Fibroblast of mammary gland (primary cell): ENCODE measurements at regions not wholly inside any gene's neighbourhood (a gene's known extent, or its start where the extent isn't known, plus 50 kb on each side); places are given as distances from the start of the nearest gene placed in this dataset.
"Not testable (repeated sequence)": the region's sequence is repeated elsewhere in the genome, so short reads cannot be mapped to it uniquely, and the experiment has no call there.

Experiments
- DNase-seq: peaks from one replicate; pipeline ENCODE4 v3.0.0-alpha.2; 2010; ENCODE audit warnings: low read depth
- H3K4me3 ChIP-seq: 2 replicates; pipeline ENCODE4 v1.5.1; 2011; ENCODE audit warnings: low read depth, mild to moderate bottlenecking, low read length, moderate library complexity; ENCODE audit not compliant: control insufficient read depth
- TF ChIP-seq, protein P1 (sequence below): conservative IDR thresholded peaks from 2 replicates; pipeline ENCODE4 v1.5.1; 2011; ENCODE audit warnings: low read depth, low read length, inconsistent platforms; ENCODE audit not compliant: control insufficient read depth, insufficient read depth

GRCh38 chr6:51108563-51109234 is 290.0 kb downstream of the TFAP2B start:
- peak; percentile 2 for DNase-seq
- H3K4me3 ChIP-seq: no peak overlapping the region
- TF ChIP-seq, protein P1, sequence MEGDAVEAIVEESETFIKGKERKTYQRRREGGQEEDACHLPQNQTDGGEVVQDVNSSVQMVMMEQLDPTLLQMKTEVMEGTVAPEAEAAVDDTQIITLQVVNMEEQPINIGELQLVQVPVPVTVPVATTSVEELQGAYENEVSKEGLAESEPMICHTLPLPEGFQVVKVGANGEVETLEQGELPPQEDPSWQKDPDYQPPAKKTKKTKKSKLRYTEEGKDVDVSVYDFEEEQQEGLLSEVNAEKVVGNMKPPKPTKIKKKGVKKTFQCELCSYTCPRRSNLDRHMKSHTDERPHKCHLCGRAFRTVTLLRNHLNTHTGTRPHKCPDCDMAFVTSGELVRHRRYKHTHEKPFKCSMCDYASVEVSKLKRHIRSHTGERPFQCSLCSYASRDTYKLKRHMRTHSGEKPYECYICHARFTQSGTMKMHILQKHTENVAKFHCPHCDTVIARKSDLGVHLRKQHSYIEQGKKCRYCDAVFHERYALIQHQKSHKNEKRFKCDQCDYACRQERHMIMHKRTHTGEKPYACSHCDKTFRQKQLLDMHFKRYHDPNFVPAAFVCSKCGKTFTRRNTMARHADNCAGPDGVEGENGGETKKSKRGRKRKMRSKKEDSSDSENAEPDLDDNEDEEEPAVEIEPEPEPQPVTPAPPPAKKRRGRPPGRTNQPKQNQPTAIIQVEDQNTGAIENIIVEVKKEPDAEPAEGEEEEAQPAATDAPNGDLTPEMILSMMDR: no peak

DNA sequence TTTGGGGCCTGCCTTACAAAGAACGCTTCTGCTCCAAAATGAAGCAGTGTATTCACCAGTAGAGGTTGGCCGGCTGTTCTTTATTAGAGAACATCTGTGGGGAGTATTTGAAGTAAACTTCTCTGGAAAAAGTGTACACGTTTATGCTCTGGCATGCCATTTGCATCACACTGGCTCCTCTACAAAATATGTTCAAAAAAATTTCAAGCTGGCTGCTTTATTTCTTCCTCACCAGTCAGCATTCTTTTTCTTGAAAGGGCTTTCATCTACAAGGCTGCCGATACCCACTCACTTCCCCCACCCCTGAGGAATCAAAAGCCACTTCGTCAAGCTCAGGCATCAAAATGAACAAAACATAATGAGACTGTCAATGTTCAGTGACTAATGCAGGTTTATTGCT is 294.1 kb downstream of the TFAP2B start:
- peak; percentile 2 for DNase-seq
- H3K4me3 ChIP-seq: no peak overlapping the region
- TF ChIP-seq, protein P1: no peak

DNA sequence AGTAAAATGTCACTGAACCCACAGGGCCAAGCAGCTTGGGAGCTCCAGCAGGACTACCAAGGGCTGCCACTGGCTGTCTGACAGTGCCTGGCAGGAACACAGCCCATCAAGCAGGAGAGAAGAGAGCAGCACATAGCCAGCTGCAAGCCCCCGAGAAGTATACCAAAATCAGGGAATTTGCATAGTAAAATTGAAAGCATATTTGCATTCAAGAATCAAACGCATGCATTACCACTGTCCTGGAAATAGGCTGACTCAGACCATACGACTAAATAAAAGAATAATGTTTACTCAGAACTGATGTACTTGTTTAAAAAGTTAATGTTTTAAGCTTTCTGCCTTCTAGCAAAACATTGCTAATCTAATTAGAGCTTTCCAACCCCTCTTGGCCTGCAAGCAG is 298.1 kb downstream of the TFAP2B start:
- TF ChIP-seq, protein P1: no peak
- no peak for DNase-seq

DNA sequence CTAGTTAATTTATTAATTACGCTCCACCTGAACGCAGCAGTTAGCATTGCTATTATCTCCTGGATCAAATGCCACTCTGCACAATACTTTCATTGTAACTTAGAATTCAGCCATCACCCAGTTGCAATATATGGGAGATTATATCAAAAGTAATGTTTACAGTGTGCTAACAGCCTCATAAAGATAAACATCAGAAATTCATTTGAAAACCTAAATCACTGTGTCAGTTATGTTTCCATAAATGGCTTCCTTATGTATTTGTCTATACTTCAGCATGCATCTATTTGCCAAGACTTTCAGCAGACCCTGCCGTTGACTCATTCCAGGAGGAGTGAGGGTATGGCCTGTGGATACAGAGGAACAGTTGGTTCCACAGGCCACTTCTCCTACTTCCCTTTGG is 300.1 kb downstream of the TFAP2B start:
- DNase-seq: no peak
- TF ChIP-seq, protein P1: no peak
- H3K4me3 ChIP-seq: no peak overlapping the region

More for the DNA sequence above, 298.1 kb downstream of the TFAP2B start:
- H3K4me3 ChIP-seq: no peak overlapping the region

DNA sequence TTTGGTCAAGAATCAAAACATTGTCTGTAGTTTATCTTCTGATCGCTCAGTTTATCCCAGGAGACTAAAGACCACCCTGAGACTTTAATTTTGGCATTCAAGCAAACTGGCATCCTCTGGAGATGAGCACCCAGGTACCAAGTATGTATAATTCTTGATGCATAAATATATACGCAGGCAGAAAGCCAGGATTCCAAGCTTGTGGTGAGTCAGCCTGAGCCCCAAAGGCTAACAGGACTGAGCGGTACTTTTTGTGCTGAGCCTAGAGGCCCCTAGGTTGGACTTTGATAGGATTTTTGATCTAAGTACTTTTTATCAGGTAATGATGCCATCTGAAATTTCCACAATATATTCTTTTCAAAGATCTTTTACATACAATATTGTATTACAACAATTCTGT is 301.3 kb downstream of the TFAP2B start:
- H3K4me3 ChIP-seq: no peak overlapping the region
- DNase-seq: no peak
- TF ChIP-seq, protein P1: no peak

GRCh38 chr6:51121380-51121976 is 302.8 kb downstream of the TFAP2B start:
- H3K4me3 ChIP-seq, DNase-seq: not testable (repeated sequence)

GRCh38 chr6:51129043-51129442 is 310.4 kb downstream of the TFAP2B start:
- no peak for DNase-seq
- TF ChIP-seq, protein P1: no peak
- no peak overlapping the region for H3K4me3 ChIP-seq
